Chondrocyte (in vitro differentiated cells): ENCODE measurements at regions not wholly inside any gene's neighbourhood (a gene's known extent, or its start where the extent isn't known, plus 50 kb on each side); places are given as distances from the start of the nearest gene placed in this dataset.

ENCODE experiments used
- DNase-seq: peaks from one replicate; pipeline ENCODE4 v3.0.0; 2021; ENCODE audit warnings: mixed read lengths, low spot score
- H3K27ac Mint-ChIP-seq: one replicate; pipeline ENCODE4 v1.8.0; 2021; ENCODE audit warnings: mild to moderate bottlenecking, moderate library complexity, mixed read lengths; ENCODE audit not compliant: unreplicated experiment
- H3K27me3 Mint-ChIP-seq: 2 replicates; pipeline ENCODE4 v1.8.0; 2021; ENCODE audit warnings: low read depth, mixed read lengths
- H3K36me3 Mint-ChIP-seq: 2 replicates; pipeline ENCODE4 v1.8.0; 2021; ENCODE audit warnings: low read depth, mixed read lengths
- H3K4me1 Mint-ChIP-seq: 2 replicates; pipeline ENCODE4 v1.8.0; 2021; ENCODE audit warnings: low read depth, mild to moderate bottlenecking, mixed read lengths
- H3K4me3 Mint-ChIP-seq: one replicate; pipeline ENCODE4 v1.8.0; 2021; ENCODE audit warnings: mild to moderate bottlenecking, moderate library complexity, mixed read lengths; ENCODE audit not compliant: unreplicated experiment
- H3K9me3 Mint-ChIP-seq: 2 replicates; pipeline ENCODE4 v1.8.0; 2021; ENCODE audit warnings: low read depth, mixed read lengths
- CTCF ChIP-seq: fragments of 200-600 bp; sonication (generic); IDR thresholded peaks from 2 replicates; pipeline ENCODE4 v1.5.0; 2021; ENCODE audit warnings: antibody characterized with exemption, mild to moderate bottlenecking, moderate library complexity

- TF ChIP-seq CTCF, result no peak
- Mint-ChIP-seq H3K27me3 (peaks cover 14% of the 10 kb centered on the region), H3K36me3 (no peaks in the 10 kb centered on the region), H3K4me1 (no peaks in the 10 kb centered on the region), H3K27ac (no peak overlapping the region), H3K9me3 (peaks cover 3% of the 10 kb centered on the region), H3K4me3 (no peak overlapping the region)
- DNase-seq, result no peak
Measured at GRCh38 chr2:22360735-22361374, 1024.1 kb upstream of the KLHL29 start.

GRCh38 chr2:22361571-22361970 is 1023.4 kb upstream of the KLHL29 start:
- H3K9me3 Mint-ChIP-seq, result peaks cover 3% of the 10 kb centered on the region
- no peaks in the 10 kb centered on the region for H3K4me1 Mint-ChIP-seq
- no peak overlapping the region for H3K27ac Mint-ChIP-seq
- DNase-seq, result no peak
- peaks cover 14% of the 10 kb centered on the region for H3K27me3 Mint-ChIP-seq
- no peak overlapping the region for H3K4me3 Mint-ChIP-seq
- TF ChIP-seq CTCF, result no peak
- H3K36me3 Mint-ChIP-seq, result no peaks in the 10 kb centered on the region

DNA sequence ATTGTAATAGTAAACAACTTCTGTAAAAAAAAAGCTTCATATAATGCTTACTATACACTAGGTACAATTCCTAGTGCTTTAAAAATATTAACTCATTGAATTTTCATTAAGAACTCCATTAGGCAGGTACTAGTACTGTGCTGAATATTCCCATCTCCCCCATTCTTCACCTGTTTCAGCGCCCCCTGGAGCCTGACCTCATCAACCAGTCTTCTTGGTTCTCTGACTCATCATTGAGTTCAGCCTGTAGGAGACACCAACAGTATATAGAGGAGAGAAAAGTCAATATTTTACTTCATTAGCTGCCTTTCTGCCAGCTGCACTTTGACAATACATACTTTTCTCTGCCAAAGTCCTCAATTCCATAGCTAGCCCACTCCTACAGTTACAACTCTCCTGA is 1009.9 kb upstream of the KLHL29 start:
- H3K27ac Mint-ChIP-seq, result no peak overlapping the region
- H3K9me3 Mint-ChIP-seq, result no peaks in the 10 kb centered on the region
- H3K36me3 Mint-ChIP-seq, result no peaks in the 10 kb centered on the region
- peaks cover 2% of the 10 kb centered on the region for H3K27me3 Mint-ChIP-seq
- no peak for DNase-seq
- no peak for TF ChIP-seq CTCF
- no peak overlapping the region for H3K4me3 Mint-ChIP-seq
- H3K4me1 Mint-ChIP-seq, result no peaks in the 10 kb centered on the region

DNA sequence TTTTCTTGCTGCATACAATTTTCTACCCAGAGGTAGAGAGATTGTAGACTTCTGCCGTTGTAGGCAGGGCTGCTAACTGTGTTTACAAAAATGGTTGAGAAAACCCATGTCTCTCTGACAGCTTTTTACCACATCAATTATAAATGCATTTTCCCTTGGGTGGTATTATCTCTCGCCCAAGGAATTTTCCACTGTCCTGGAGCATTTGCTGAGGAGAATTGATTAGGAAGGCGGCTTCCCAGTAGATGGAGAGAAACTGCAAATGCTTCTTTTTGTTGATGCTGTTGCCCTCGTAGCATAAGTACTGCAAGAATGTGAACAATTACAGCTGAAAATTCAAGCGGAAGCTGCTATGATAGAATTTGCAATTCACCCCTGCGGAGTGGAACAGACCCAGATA is 1007.7 kb upstream of the KLHL29 start:
- Mint-ChIP-seq H3K27me3 (peaks cover 4% of the 10 kb centered on the region), H3K36me3 (no peaks in the 10 kb centered on the region), H3K27ac (no peak overlapping the region), H3K9me3 (no peaks in the 10 kb centered on the region), H3K4me1 (no peaks in the 10 kb centered on the region), H3K4me3 (no peak overlapping the region)
- no peak for TF ChIP-seq CTCF
- DNase-seq, result no peak

- Mint-ChIP-seq H3K36me3 (no peaks in the 10 kb centered on the region), H3K4me3 (no peak overlapping the region), H3K4me1 (no peaks in the 10 kb centered on the region), H3K9me3 (no peaks in the 10 kb centered on the region), H3K27ac (no peak overlapping the region), H3K27me3 (peaks cover 2% of the 10 kb centered on the region)
- DNase-seq, result no peak
- TF ChIP-seq CTCF, result no peak
Measured at GRCh38 chr2:22382479-22383169, 1002.4 kb upstream of the KLHL29 start.
